CD4-positive, alpha-beta T cell (primary cell): ENCODE measurements at regions not wholly inside any gene's neighbourhood (a gene's known extent, or its start where the extent isn't known, plus 50 kb on each side); places are given as distances from the start of the nearest gene placed in this dataset.

ENCODE experiments used
- ATAC-seq: fragments of 200-7000 bp; cut with Tn5 transposase; one replicate; pipeline ENCODE4 v1.10.0; 2022; ENCODE audit warnings: mild to moderate bottlenecking; ENCODE audit not compliant: poor library complexity
- CTCF ChIA-PET: fragments of 350-600 bp; sonication (Branson Sonifier 250); formaldehyde crosslinking; loops from one replicate; lab custom pipeline; 2021; ENCODE audit warnings: antibody characterized with exemption, inconsistent platforms; lab: Charles Lee
- POLR2A ChIA-PET: fragments of 350-600 bp; sonication (Branson Sonifier 250); formaldehyde crosslinking; loops from one replicate; lab custom pipeline; 2021; ENCODE audit warnings: antibody characterized with exemption, inconsistent platforms; lab: Charles Lee
- DNase-seq, 14 experiments: peaks; one replicate each; pipeline ENCODE4 v3.0.0-alpha.2; 2013 to 2020; ENCODE audit warnings: mixed read lengths in 2 of 14
- H3K27ac ChIP-seq, 2 donors: one replicate each; pipeline versions ENCODE4 v1.5.1 to v1.7.0; 2013; ENCODE audit warnings: low read length in 2 of 2, low read depth in 1 of 2, mild to moderate bottlenecking in 1 of 2
- H3K27me3 ChIP-seq, 2 experiments: 1 replicate in 1 of 2; 2 replicates in 1 of 2; pipeline versions ENCODE4 v1.6.1 to v1.7.0; 2013; ENCODE audit warnings: low read length in 2 of 2, control low read depth in 1 of 2, mild to moderate bottlenecking in 1 of 2, moderate library complexity in 1 of 2; ENCODE audit not compliant: insufficient read depth in 2 of 2, control insufficient read depth in 1 of 2
- H3K36me3 ChIP-seq: one replicate; pipeline ENCODE4 v1.6.1; 2013; ENCODE audit warnings: low read length, control low read depth; ENCODE audit not compliant: insufficient read depth
- H3K4me1 ChIP-seq: one replicate; pipeline ENCODE4 v1.6.1; 2013; ENCODE audit warnings: low read length, control low read depth; ENCODE audit not compliant: insufficient read depth
- H3K4me3 ChIP-seq: one replicate; pipeline ENCODE4 v1.5.1; 2013; ENCODE audit warnings: mild to moderate bottlenecking, low read length, moderate library complexity
- H3K9me3 ChIP-seq, 2 experiments: 1 replicate in 1 of 2; 2 replicates in 1 of 2; pipeline versions ENCODE4 v1.6.1 to v1.7.0; 2013; ENCODE audit warnings: low read length in 2 of 2, mild to moderate bottlenecking in 2 of 2, control low read depth in 1 of 2, moderate library complexity in 1 of 2; ENCODE audit not compliant: control insufficient read depth in 1 of 2, insufficient read depth in 1 of 2
- H3K27ac Mint-ChIP-seq: one replicate; pipeline ENCODE4 v1.8.0; 2020; ENCODE audit warnings: mixed read lengths
- H3K27me3 Mint-ChIP-seq: one replicate; pipeline ENCODE4 v1.8.0; 2021; ENCODE audit warnings: mixed read lengths
- H3K36me3 Mint-ChIP-seq: one replicate; pipeline ENCODE4 v1.8.0; 2021; ENCODE audit warnings: low read depth, mixed read lengths
- H3K4me1 Mint-ChIP-seq: one replicate; pipeline ENCODE4 v1.8.0; 2021; ENCODE audit warnings: low read depth, mixed read lengths
- H3K4me3 Mint-ChIP-seq: one replicate; pipeline ENCODE4 v1.8.0; 2020; ENCODE audit warnings: mild to moderate bottlenecking, mixed read lengths
- H3K9me3 Mint-ChIP-seq: one replicate; pipeline ENCODE4 v1.8.0; 2020; ENCODE audit warnings: mixed read lengths
- intact Hi-C, 2 experiments: fragments of 100-400 bp; cut with DNase I in 1 of 2; cut with micrococcal nuclease in 1 of 2; formaldehyde crosslinking; loops; one replicate each; pipeline versions ENCODE4 v1.15.1 to v1.9.0; 2023 to 2025; cut with DNase I, micrococcal nuclease
- TF ChIP-seq, protein P1 (sequence below): fragments of 200-600 bp; IDR thresholded peaks from one replicate; pipeline ENCODE4 v1.8.0; 2022; ENCODE audit warnings: antibody characterized with exemption, mild to moderate bottlenecking

DNA sequence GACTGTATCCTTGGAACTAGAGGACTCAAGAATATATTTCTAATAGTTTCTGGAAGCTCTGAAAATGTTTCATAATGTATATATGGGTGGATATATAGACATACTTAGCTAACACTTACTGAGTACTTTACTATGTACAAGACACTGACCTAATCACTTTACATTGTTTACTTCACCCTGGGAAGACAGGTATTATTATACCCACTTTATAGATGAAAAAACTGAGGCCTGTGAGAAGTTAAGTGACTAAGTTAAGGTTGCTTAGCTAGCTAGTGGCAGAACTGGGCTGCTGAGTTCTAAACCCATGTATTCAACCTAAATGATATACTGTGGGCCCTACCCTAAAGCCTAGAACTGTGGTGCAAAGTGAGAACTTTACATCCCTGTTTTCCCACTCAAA is 79.1 kb upstream of the SSTR1 start:
- ATAC-seq, result no peak
- Histone ChIP-seq H3K9me3 (no peaks in the 10 kb centered on the region), H3K4me1 (peaks cover 16% of the 10 kb centered on the region), H3K4me3 (no peak overlapping the region), H3K27me3 (no peaks in the 10 kb centered on the region), H3K36me3 (no peaks in the 10 kb centered on the region), H3K27ac (no peak overlapping the region)
- Mint-ChIP-seq H3K27me3 (no peaks in the 10 kb centered on the region), H3K4me1 (peaks cover 32% of the 10 kb centered on the region), H3K27ac (no peak overlapping the region), H3K9me3 (no peaks in the 10 kb centered on the region), H3K4me3 (no peak overlapping the region), H3K36me3 (no peaks in the 10 kb centered on the region)
- intact Hi-C loops, result no loop called here
- CTCF ChIA-PET, result no interaction called here
- no peak for DNase-seq
- POLR2A ChIA-PET, result no interaction called here
- TF ChIP-seq, protein P1, sequence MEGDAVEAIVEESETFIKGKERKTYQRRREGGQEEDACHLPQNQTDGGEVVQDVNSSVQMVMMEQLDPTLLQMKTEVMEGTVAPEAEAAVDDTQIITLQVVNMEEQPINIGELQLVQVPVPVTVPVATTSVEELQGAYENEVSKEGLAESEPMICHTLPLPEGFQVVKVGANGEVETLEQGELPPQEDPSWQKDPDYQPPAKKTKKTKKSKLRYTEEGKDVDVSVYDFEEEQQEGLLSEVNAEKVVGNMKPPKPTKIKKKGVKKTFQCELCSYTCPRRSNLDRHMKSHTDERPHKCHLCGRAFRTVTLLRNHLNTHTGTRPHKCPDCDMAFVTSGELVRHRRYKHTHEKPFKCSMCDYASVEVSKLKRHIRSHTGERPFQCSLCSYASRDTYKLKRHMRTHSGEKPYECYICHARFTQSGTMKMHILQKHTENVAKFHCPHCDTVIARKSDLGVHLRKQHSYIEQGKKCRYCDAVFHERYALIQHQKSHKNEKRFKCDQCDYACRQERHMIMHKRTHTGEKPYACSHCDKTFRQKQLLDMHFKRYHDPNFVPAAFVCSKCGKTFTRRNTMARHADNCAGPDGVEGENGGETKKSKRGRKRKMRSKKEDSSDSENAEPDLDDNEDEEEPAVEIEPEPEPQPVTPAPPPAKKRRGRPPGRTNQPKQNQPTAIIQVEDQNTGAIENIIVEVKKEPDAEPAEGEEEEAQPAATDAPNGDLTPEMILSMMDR, result no peak

DNA sequence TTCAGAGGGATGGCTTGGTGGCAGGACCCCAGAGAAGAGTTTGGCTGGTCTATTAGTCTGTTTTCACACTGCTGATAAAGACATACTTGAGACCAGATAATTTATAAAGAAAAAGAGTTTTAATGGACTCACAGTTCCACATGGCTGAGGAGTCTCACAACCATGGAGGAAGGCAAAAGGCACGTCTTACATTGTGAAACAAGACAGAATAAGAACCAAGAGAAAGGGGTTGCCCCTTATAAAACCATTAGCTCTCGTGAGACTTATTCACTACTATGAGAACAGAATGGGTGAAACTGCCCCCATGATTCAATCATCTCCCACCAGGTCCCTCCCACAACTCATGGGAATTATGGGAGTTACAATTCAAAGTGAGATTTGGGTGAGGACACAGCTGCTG is 78.5 kb upstream of the SSTR1 start:
- ChIA-PET CTCF (no interaction called here), POLR2A (no interaction called here)
- TF ChIP-seq, protein P1, result no peak
- Histone ChIP-seq H3K4me1 (peaks cover 16% of the 10 kb centered on the region), H3K27ac (no peak overlapping the region), H3K27me3 (no peaks in the 10 kb centered on the region), H3K9me3 (no peaks in the 10 kb centered on the region), H3K36me3 (no peaks in the 10 kb centered on the region), H3K4me3 (no peak overlapping the region)
- no peaks in the 10 kb centered on the region for H3K36me3 Mint-ChIP-seq
- H3K4me1 Mint-ChIP-seq, result peaks cover 32% of the 10 kb centered on the region
- no peak for DNase-seq
- H3K27me3 Mint-ChIP-seq, result no peaks in the 10 kb centered on the region
- no peak overlapping the region for H3K4me3 Mint-ChIP-seq
- no peaks in the 10 kb centered on the region for H3K9me3 Mint-ChIP-seq
- no peak for ATAC-seq
- intact Hi-C loops, result no loop called here
- no peak overlapping the region for H3K27ac Mint-ChIP-seq

DNA sequence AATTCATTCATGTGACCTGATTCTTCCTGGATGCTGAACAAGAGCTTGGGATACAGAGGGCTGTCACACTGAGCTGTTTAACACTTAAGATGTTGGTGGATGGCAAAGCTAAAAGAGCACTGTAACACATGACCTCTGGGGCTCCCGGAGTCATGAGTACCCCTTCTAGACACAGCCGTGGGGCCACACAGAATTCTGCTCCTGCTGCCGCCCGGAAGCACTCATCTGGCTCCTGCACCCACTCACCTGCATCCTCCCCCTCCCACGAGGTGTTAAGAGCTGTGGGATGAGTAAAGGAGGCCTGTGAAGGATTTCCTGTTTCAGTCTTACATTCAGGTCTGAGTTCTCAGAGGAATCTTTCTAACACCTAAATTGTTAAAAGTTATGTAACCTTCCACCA is 78.0 kb upstream of the SSTR1 start:
- POLR2A ChIA-PET, result no interaction called here
- no peak overlapping the region for H3K4me3 ChIP-seq
- intact Hi-C loops, result no loop called here
- H3K9me3 Mint-ChIP-seq, result no peaks in the 10 kb centered on the region
- no peak overlapping the region for H3K4me3 Mint-ChIP-seq
- H3K36me3 Mint-ChIP-seq, result no peaks in the 10 kb centered on the region
- CTCF ChIA-PET, result no interaction called here
- H3K4me1 ChIP-seq, result peaks cover 16% of the 10 kb centered on the region
- H3K36me3 ChIP-seq, result no peaks in the 10 kb centered on the region
- TF ChIP-seq, protein P1, result no peak
- DNase-seq (peak in 7 of 14 experiments; percentile 1 to 70 (median 7)), ATAC-seq (no peak)
- no peak overlapping the region for H3K27ac ChIP-seq
- H3K9me3 ChIP-seq, result no peaks in the 10 kb centered on the region
- peak overlapping the region; percentile 19 for H3K27ac Mint-ChIP-seq
- H3K27me3 Mint-ChIP-seq, result no peaks in the 10 kb centered on the region
- H3K27me3 ChIP-seq, result no peaks in the 10 kb centered on the region
- peaks cover 26% of the 10 kb centered on the region for H3K4me1 Mint-ChIP-seq
